ENCODE measurements at regions not wholly inside any gene's neighbourhood (a gene's known extent, or its start where the extent isn't known, plus 50 kb on each side); places are given as distances from the start of the nearest gene placed in this dataset.

GRCh38 chr5:52481851-52482250, 305.9 kb upstream of the ITGA1 start:
- TF ChIP-seq CTCF (conservative IDR thresholded peaks at IDR 0.05) (no peak), ZFX (IDR thresholded peaks at IDR 0.05) (no peak)

All from C4-2B (cell line).